ENCODE measurements at regions not wholly inside any gene's neighbourhood (a gene's known extent, or its start where the extent isn't known, plus 50 kb on each side); places are given as distances from the start of the nearest gene placed in this dataset.

DNA sequence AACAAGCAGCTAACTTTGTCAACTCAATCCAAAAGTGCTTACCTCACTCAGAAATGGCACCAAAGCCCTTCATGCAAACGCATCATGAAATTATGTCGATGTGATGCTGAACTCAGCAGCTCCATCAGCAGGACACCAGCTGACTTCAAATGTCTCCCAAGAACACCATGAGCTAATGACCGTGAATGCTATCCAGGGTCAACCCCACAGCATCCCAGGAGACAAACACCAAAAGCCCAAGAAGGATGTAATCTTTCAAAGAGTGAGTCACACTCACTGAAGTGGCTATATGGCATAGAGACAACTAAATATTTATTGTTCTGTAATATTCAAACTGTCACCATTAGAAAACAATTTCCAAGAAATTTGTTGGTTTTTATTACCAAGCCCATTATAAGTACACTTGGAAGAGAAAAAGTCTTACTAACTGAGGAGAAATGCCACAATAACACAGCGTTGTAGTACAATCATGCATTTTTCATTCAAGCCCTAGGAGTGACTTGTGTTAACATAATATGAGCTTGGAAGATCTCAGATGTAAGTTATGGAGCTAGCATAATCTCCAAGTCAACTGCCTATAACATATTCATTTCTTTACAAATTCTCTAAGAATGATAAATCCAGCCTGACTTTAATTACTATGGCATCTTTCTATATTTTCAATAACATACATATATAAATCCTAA lies 165.0 kb upstream of the CCDC68 start:
- TF ChIP-seq, protein P1, sequence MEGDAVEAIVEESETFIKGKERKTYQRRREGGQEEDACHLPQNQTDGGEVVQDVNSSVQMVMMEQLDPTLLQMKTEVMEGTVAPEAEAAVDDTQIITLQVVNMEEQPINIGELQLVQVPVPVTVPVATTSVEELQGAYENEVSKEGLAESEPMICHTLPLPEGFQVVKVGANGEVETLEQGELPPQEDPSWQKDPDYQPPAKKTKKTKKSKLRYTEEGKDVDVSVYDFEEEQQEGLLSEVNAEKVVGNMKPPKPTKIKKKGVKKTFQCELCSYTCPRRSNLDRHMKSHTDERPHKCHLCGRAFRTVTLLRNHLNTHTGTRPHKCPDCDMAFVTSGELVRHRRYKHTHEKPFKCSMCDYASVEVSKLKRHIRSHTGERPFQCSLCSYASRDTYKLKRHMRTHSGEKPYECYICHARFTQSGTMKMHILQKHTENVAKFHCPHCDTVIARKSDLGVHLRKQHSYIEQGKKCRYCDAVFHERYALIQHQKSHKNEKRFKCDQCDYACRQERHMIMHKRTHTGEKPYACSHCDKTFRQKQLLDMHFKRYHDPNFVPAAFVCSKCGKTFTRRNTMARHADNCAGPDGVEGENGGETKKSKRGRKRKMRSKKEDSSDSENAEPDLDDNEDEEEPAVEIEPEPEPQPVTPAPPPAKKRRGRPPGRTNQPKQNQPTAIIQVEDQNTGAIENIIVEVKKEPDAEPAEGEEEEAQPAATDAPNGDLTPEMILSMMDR (IDR thresholded peaks at IDR 0.05): no peak
- no peak for TF ChIP-seq POLR2A (IDR thresholded peaks at IDR 0.05)

Measured in body of pancreas (tissue), 4 donors.